GM23338 (cell line): ENCODE measurements at regions not wholly inside any gene's neighbourhood (a gene's known extent, or its start where the extent isn't known, plus 50 kb on each side); places are given as distances from the start of the nearest gene placed in this dataset.

Experiments used
- ATAC-seq: fragments of 200-7000 bp; cut with Tn5 transposase; 3 replicates; pipeline ENCODE4 v1.9.1; 2020
- DNase-seq: peaks from one replicate; pipeline ENCODE4 v3.0.0-alpha.2; 2015; ENCODE audit warnings: low spot score
- H2AFZ ChIP-seq: fragments of 200-600 bp; sonication (generic); 2 replicates; pipeline ENCODE4 v1.8.0; 2016; ENCODE audit warnings: antibody characterized with exemption, mild to moderate bottlenecking, moderate library complexity
- H3F3A ChIP-seq: fragments of 200-600 bp; sonication (generic); replicated peaks from 2 replicates; pipeline ENCODE4 v1.8.0; 2017; ENCODE audit warnings: antibody characterized with exemption, mixed run types, low read depth
- H3K27ac ChIP-seq: fragments of 200-600 bp; sonication (generic); 2 replicates; pipeline ENCODE4 v1.6.1; 2016; ENCODE audit warnings: low read depth
- H3K27me3 ChIP-seq: fragments of 200-600 bp; sonication (generic); 2 replicates; pipeline ENCODE4 v1.8.0; 2016; ENCODE audit warnings: mild to moderate bottlenecking, mixed run types, moderate library complexity; ENCODE audit not compliant: insufficient read depth
- H3K36me3 ChIP-seq: fragments of 200-600 bp; sonication (generic); 2 replicates; pipeline ENCODE4 v1.8.0; 2016; ENCODE audit warnings: mild to moderate bottlenecking; ENCODE audit not compliant: insufficient read depth
- H3K4me1 ChIP-seq: fragments of 200-600 bp; sonication (generic); 2 replicates; pipeline ENCODE4 v1.8.0; 2016; ENCODE audit warnings: mild to moderate bottlenecking, moderate library complexity; ENCODE audit not compliant: insufficient read depth
- H3K4me2 ChIP-seq: fragments of 200-600 bp; sonication (generic); 2 replicates; pipeline ENCODE4 v1.7.1; 2017; ENCODE audit warnings: mixed run types
- H3K4me3 ChIP-seq: fragments of 200-600 bp; sonication (generic); 2 replicates; pipeline ENCODE4 v1.6.1; 2016; ENCODE audit warnings: mixed run types
- H3K79me2 ChIP-seq: fragments of 200-600 bp; sonication (generic); replicated peaks from 2 replicates; pipeline ENCODE4 v1.8.0; 2017; ENCODE audit warnings: mild to moderate bottlenecking; ENCODE audit not compliant: insufficient read depth
- H3K9me2 ChIP-seq: fragments of 200-600 bp; sonication (generic); 2 replicates; pipeline ENCODE4 v1.8.0; 2017; ENCODE audit not compliant: insufficient read depth
- H4K20me1 ChIP-seq: fragments of 200-600 bp; sonication (generic); replicated peaks from 2 replicates; pipeline ENCODE4 v1.8.0; 2017; ENCODE audit warnings: mild to moderate bottlenecking; ENCODE audit not compliant: insufficient read depth
- H3K27ac Mint-ChIP-seq: 2 replicates; pipeline ENCODE4 v1.8.0; 2020; ENCODE audit warnings: inconsistent platforms, mild to moderate bottlenecking, moderate library complexity, mixed read lengths
- H3K27me3 Mint-ChIP-seq: 3 replicates; pipeline ENCODE4 v1.8.0; 2022; ENCODE audit warnings: low read depth, mild to moderate bottlenecking, moderate library complexity, mixed read lengths, inconsistent platforms; ENCODE audit not compliant: insufficient read depth, poor library complexity
- H3K36me3 Mint-ChIP-seq: 3 replicates; pipeline ENCODE4 v1.8.0; 2021; ENCODE audit warnings: low read depth, mild to moderate bottlenecking, inconsistent platforms, moderate library complexity, mixed read lengths
- H3K4me1 Mint-ChIP-seq: 3 replicates; pipeline ENCODE4 v1.8.0; 2020; ENCODE audit warnings: mild to moderate bottlenecking, inconsistent platforms, mixed read lengths
- H3K4me3 Mint-ChIP-seq: 3 replicates; pipeline ENCODE4 v1.8.0; 2021; ENCODE audit warnings: moderate library complexity, mild to moderate bottlenecking, inconsistent platforms, mixed read lengths
- H3K9me3 Mint-ChIP-seq: 3 replicates; pipeline ENCODE4 v1.8.0; 2020; ENCODE audit warnings: moderate library complexity, mild to moderate bottlenecking, inconsistent platforms, mixed read lengths
- CREB1 ChIP-seq: fragments of 250-450 bp; sonication (Bioruptor Pico); IDR thresholded peaks from 2 replicates; pipeline ENCODE4 v1.5.0; 2020; ENCODE audit warnings: low read depth, mild to moderate bottlenecking, moderate library complexity
- EZH2 ChIP-seq: fragments of 200-600 bp; sonication (generic); IDR thresholded peaks from one replicate; pipeline ENCODE4 v1.8.0; 2017; ENCODE audit warnings: antibody characterized with exemption, mild to moderate bottlenecking, low read depth; ENCODE audit not compliant: unreplicated experiment
- EZH2phosphoT487 ChIP-seq: fragments of 200-600 bp; sonication (generic); IDR thresholded peaks from one replicate; pipeline ENCODE4 v1.8.1; 2018; ENCODE audit warnings: antibody characterized with exemption; ENCODE audit not compliant: unreplicated experiment
- JUNB ChIP-seq: IDR thresholded peaks from one replicate; pipeline ENCODE4 v1.6.1; 2016; ENCODE audit warnings: antibody characterized with exemption; ENCODE audit not compliant: unreplicated experiment
- NANOG ChIP-seq: IDR thresholded peaks from 2 replicates; pipeline ENCODE4 v1.6.1; 2016; ENCODE audit warnings: antibody characterized with exemption, borderline replicate concordance
- POLR2AphosphoS5 ChIP-seq: IDR thresholded peaks from 2 replicates; pipeline ENCODE4 v1.6.1; 2016; ENCODE audit warnings: antibody characterized with exemption, low read depth
- STAT1 ChIP-seq: IDR thresholded peaks from one replicate; pipeline ENCODE4 v1.6.1; 2016; ENCODE audit warnings: antibody characterized with exemption; ENCODE audit not compliant: unreplicated experiment
- ZNF114 ChIP-seq: fragments of 250-450 bp; sonication (Bioruptor Pico); IDR thresholded peaks from 2 replicates; pipeline ENCODE4 v1.5.0; 2020; ENCODE audit warnings: mild to moderate bottlenecking, moderate library complexity
- ZNF331 ChIP-seq: fragments of 250-450 bp; sonication (Bioruptor Pico); IDR thresholded peaks from 2 replicates; pipeline ENCODE4 v1.5.0; 2020; ENCODE audit warnings: low read depth, mild to moderate bottlenecking, moderate library complexity
- TF ChIP-seq, protein P1 (sequence below): fragments of 250-450 bp; sonication (Bioruptor Pico); IDR thresholded peaks from 2 replicates; pipeline ENCODE4 v1.5.0; 2020; ENCODE audit warnings: mild to moderate bottlenecking, moderate library complexity
- TF ChIP-seq, protein P2 (sequence below): IDR thresholded peaks from one replicate; pipeline ENCODE4 v1.6.1; 2018; ENCODE audit warnings: antibody characterized with exemption; ENCODE audit not compliant: unreplicated experiment
- TF ChIP-seq, protein P3 (sequence below), 2 experiments: fragments of 200-600 bp in 1 of 2; sonication (generic) in 1 of 2; conservative IDR thresholded peaks; 2 replicates each; pipeline versions ENCODE4 v1.5.1 to v1.6.1; 2016 to 2017; ENCODE audit warnings: antibody characterized with exemption in 2 of 2, low read depth in 2 of 2, mild to moderate bottlenecking in 2 of 2, moderate library complexity in 1 of 2
- TF ChIP-seq, protein P4 (sequence below): IDR thresholded peaks from 2 replicates; pipeline ENCODE4 v1.6.1; 2016; ENCODE audit warnings: antibody characterized with exemption

DNA sequence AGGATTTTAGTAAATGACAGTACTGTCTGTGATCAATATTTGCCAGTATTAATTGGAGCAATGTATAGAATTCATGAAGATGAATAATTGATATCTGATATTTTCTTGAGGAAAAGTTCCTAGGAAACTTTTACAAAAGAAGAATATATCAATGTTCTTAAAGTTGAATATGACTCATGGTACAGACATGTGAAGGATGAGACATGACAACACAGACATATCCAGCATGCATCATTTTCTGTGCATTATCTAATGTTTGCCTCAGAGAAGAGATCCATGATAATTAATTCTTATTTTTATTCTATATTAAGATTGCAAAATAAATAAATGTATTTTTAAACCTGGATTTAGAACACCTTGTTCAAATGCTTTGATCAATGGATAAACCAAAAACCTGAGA lies 452.9 kb upstream of the EPHA5 start:
- no peak overlapping the region for H3K4me3 Mint-ChIP-seq
- TF ChIP-seq, protein P1, sequence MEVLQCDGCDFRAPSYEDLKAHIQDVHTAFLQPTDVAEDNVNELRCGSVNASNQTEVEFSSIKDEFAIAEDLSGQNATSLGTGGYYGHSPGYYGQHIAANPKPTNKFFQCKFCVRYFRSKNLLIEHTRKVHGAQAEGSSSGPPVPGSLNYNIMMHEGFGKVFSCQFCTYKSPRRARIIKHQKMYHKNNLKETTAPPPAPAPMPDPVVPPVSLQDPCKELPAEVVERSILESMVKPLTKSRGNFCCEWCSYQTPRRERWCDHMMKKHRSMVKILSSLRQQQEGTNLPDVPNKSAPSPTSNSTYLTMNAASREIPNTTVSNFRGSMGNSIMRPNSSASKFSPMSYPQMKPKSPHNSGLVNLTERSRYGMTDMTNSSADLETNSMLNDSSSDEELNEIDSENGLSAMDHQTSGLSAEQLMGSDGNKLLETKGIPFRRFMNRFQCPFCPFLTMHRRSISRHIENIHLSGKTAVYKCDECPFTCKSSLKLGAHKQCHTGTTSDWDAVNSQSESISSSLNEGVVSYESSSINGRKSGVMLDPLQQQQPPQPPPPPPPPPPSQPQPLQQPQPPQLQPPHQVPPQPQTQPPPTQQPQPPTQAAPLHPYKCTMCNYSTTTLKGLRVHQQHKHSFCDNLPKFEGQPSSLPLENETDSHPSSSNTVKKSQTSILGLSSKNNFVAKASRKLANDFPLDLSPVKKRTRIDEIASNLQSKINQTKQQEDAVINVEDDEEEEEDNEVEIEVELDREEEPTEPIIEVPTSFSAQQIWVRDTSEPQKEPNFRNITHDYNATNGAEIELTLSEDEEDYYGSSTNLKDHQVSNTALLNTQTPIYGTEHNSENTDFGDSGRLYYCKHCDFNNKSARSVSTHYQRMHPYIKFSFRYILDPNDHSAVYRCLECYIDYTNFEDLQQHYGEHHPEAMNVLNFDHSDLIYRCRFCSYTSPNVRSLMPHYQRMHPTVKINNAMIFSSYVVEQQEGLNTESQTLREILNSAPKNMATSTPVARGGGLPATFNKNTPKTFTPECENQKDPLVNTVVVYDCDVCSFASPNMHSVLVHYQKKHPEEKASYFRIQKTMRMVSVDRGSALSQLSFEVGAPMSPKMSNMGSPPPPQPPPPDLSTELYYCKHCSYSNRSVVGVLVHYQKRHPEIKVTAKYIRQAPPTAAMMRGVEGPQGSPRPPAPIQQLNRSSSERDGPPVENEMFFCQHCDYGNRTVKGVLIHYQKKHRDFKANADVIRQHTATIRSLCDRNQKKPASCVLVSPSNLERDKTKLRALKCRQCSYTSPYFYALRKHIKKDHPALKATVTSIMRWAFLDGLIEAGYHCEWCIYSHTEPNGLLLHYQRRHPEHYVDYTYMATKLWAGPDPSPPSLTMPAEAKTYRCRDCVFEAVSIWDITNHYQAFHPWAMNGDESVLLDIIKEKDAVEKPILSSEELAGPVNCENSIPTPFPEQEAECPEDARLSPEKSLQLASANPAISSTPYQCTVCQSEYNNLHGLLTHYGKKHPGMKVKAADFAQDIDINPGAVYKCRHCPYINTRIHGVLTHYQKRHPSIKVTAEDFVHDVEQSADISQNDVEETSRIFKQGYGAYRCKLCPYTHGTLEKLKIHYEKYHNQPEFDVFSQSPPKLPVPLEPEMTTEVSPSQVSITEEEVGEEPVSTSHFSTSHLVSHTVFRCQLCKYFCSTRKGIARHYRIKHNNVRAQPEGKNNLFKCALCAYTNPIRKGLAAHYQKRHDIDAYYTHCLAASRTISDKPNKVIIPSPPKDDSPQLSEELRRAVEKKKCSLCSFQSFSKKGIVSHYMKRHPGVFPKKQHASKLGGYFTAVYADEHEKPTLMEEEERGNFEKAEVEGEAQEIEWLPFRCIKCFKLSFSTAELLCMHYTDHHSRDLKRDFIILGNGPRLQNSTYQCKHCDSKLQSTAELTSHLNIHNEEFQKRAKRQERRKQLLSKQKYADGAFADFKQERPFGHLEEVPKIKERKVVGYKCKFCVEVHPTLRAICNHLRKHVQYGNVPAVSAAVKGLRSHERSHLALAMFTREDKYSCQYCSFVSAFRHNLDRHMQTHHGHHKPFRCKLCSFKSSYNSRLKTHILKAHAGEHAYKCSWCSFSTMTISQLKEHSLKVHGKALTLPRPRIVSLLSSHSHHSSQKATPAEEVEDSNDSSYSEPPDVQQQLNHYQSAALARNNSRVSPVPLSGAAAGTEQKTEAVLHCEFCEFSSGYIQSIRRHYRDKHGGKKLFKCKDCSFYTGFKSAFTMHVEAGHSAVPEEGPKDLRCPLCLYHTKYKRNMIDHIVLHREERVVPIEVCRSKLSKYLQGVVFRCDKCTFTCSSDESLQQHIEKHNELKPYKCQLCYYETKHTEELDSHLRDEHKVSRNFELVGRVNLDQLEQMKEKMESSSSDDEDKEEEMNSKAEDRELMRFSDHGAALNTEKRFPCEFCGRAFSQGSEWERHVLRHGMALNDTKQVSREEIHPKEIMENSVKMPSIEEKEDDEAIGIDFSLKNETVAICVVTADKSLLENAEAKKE (CRISPR knock-in tag), result no peak
- TF ChIP-seq, protein P2, sequence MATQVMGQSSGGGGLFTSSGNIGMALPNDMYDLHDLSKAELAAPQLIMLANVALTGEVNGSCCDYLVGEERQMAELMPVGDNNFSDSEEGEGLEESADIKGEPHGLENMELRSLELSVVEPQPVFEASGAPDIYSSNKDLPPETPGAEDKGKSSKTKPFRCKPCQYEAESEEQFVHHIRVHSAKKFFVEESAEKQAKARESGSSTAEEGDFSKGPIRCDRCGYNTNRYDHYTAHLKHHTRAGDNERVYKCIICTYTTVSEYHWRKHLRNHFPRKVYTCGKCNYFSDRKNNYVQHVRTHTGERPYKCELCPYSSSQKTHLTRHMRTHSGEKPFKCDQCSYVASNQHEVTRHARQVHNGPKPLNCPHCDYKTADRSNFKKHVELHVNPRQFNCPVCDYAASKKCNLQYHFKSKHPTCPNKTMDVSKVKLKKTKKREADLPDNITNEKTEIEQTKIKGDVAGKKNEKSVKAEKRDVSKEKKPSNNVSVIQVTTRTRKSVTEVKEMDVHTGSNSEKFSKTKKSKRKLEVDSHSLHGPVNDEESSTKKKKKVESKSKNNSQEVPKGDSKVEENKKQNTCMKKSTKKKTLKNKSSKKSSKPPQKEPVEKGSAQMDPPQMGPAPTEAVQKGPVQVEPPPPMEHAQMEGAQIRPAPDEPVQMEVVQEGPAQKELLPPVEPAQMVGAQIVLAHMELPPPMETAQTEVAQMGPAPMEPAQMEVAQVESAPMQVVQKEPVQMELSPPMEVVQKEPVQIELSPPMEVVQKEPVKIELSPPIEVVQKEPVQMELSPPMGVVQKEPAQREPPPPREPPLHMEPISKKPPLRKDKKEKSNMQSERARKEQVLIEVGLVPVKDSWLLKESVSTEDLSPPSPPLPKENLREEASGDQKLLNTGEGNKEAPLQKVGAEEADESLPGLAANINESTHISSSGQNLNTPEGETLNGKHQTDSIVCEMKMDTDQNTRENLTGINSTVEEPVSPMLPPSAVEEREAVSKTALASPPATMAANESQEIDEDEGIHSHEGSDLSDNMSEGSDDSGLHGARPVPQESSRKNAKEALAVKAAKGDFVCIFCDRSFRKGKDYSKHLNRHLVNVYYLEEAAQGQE, result no peak
- TF ChIP-seq ZNF114 (CRISPR knock-in tag), result no peak
- TF ChIP-seq STAT1, result no peak
- TF ChIP-seq ZNF331 (CRISPR knock-in tag), result no peak
- TF ChIP-seq, protein P3, sequence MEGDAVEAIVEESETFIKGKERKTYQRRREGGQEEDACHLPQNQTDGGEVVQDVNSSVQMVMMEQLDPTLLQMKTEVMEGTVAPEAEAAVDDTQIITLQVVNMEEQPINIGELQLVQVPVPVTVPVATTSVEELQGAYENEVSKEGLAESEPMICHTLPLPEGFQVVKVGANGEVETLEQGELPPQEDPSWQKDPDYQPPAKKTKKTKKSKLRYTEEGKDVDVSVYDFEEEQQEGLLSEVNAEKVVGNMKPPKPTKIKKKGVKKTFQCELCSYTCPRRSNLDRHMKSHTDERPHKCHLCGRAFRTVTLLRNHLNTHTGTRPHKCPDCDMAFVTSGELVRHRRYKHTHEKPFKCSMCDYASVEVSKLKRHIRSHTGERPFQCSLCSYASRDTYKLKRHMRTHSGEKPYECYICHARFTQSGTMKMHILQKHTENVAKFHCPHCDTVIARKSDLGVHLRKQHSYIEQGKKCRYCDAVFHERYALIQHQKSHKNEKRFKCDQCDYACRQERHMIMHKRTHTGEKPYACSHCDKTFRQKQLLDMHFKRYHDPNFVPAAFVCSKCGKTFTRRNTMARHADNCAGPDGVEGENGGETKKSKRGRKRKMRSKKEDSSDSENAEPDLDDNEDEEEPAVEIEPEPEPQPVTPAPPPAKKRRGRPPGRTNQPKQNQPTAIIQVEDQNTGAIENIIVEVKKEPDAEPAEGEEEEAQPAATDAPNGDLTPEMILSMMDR (conservative IDR thresholded peaks at IDR 0.05; ENCODE audit: low read depth in 2 of 2), result no peak
- no peak for TF ChIP-seq NANOG
- no peak for TF ChIP-seq JUNB
- no peak for TF ChIP-seq POLR2AphosphoS5
- no peak for TF ChIP-seq EZH2
- no peak for TF ChIP-seq EZH2phosphoT487
- no peak for TF ChIP-seq CREB1
- TF ChIP-seq, protein P4, sequence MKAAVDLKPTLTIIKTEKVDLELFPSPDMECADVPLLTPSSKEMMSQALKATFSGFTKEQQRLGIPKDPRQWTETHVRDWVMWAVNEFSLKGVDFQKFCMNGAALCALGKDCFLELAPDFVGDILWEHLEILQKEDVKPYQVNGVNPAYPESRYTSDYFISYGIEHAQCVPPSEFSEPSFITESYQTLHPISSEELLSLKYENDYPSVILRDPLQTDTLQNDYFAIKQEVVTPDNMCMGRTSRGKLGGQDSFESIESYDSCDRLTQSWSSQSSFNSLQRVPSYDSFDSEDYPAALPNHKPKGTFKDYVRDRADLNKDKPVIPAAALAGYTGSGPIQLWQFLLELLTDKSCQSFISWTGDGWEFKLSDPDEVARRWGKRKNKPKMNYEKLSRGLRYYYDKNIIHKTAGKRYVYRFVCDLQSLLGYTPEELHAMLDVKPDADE, result no peak
- Histone ChIP-seq H4K20me1 (no peaks in the 10 kb centered on the region), H3F3A (no peaks in the 10 kb centered on the region), H3K27ac (no peak overlapping the region), H3K4me2 (no peak overlapping the region), H3K79me2 (no peaks in the 10 kb centered on the region), H3K4me3 (no peak overlapping the region), H3K9me2 (no peaks in the 10 kb centered on the region), H3K36me3 (no peaks in the 10 kb centered on the region), H3K4me1 (0 out of 2 replicates have a peak, but pooled peaks cover 4% of the 10 kb centered on the region), H3K27me3 (no peaks in the 10 kb centered on the region), H2AFZ (no peak overlapping the region)
- no peaks in the 10 kb centered on the region for H3K36me3 Mint-ChIP-seq
- no peaks in the 10 kb centered on the region; the same call in 2 of the 3 replicates for H3K4me1 Mint-ChIP-seq
- no peaks in the 10 kb centered on the region for H3K9me3 Mint-ChIP-seq
- ATAC-seq, result no peak
- H3K27me3 Mint-ChIP-seq, result no peaks in the 10 kb centered on the region
- no peak overlapping the region for H3K27ac Mint-ChIP-seq
- DNase-seq, result no peak
